HUES6 (cell line): ENCODE measurements at regions not wholly inside any gene's neighbourhood (a gene's known extent, or its start where the extent isn't known, plus 50 kb on each side); places are given as distances from the start of the nearest gene placed in this dataset.

Experiments used
- H3K27ac ChIP-seq: 2 replicates; pipeline ENCODE4 v1.7.0; 2013; ENCODE audit warnings: low read depth, mild to moderate bottlenecking, low read length, inconsistent platforms
- H3K27me3 ChIP-seq: 2 replicates; pipeline ENCODE4 v1.6.1; 2013; ENCODE audit warnings: low read length; ENCODE audit not compliant: control insufficient read depth, insufficient read depth
- H3K36me3 ChIP-seq: 2 replicates; pipeline ENCODE4 v1.6.1; 2013; ENCODE audit warnings: low read length; ENCODE audit not compliant: control insufficient read depth, insufficient read depth
- H3K4me1 ChIP-seq: 2 replicates; pipeline ENCODE4 v1.6.1; 2013; ENCODE audit warnings: low read length; ENCODE audit not compliant: control insufficient read depth, insufficient read depth
- H3K4me3 ChIP-seq: 2 replicates; pipeline ENCODE4 v1.5.1; 2013; ENCODE audit warnings: low read depth, low read length
- H3K9ac ChIP-seq: one replicate; pipeline ENCODE4 v1.6.1; 2013; ENCODE audit warnings: mild to moderate bottlenecking, low read length
- H3K9me3 ChIP-seq: 2 replicates; pipeline ENCODE4 v1.6.1; 2013; ENCODE audit warnings: low read depth, low read length; ENCODE audit not compliant: control insufficient read depth, insufficient read depth

GRCh38 chr14:98871796-98872195 is 400.2 kb downstream of the BCL11B start:
- no peak overlapping the region for H3K9ac ChIP-seq
- no peaks in the 10 kb centered on the region for H3K36me3 ChIP-seq
- no peak overlapping the region for H3K4me3 ChIP-seq
- H3K9me3 ChIP-seq: no peaks in the 10 kb centered on the region
- H3K4me1 ChIP-seq: no peaks in the 10 kb centered on the region
- H3K27me3 ChIP-seq: no peaks in the 10 kb centered on the region
- no peak overlapping the region for H3K27ac ChIP-seq

- Histone ChIP-seq H3K4me3 (no peak overlapping the region), H3K27me3 (no peaks in the 10 kb centered on the region), H3K36me3 (no peaks in the 10 kb centered on the region), H3K27ac (no peak overlapping the region), H3K9ac (no peak overlapping the region), H3K4me1 (no peaks in the 10 kb centered on the region), H3K9me3 (no peaks in the 10 kb centered on the region; the same call in 1 of the 2 replicates)
Observed at GRCh38 chr14:98877065-98877464, 394.9 kb downstream of the BCL11B start.

GRCh38 chr14:98878282-98878681 is 393.7 kb downstream of the BCL11B start:
- H3K9ac ChIP-seq: no peak overlapping the region
- H3K27me3 ChIP-seq: no peaks in the 10 kb centered on the region
- H3K27ac ChIP-seq: no peak overlapping the region
- H3K4me1 ChIP-seq: no peaks in the 10 kb centered on the region
- no peaks in the 10 kb centered on the region for H3K36me3 ChIP-seq
- H3K9me3 ChIP-seq: no peaks in the 10 kb centered on the region; the same call in 1 of the 2 replicates
- no peak overlapping the region for H3K4me3 ChIP-seq

GRCh38 chr14:98886982-98887381 is 385.0 kb downstream of the BCL11B start:
- peaks cover 5% of the 10 kb centered on the region; the same call in 1 of the 2 replicates for H3K4me1 ChIP-seq
- no peak overlapping the region for H3K4me3 ChIP-seq
- peaks cover 6% of the 10 kb centered on the region for H3K9me3 ChIP-seq
- H3K27me3 ChIP-seq: no peaks in the 10 kb centered on the region
- no peak overlapping the region for H3K9ac ChIP-seq
- no peaks in the 10 kb centered on the region for H3K36me3 ChIP-seq
- H3K27ac ChIP-seq: no peak overlapping the region

- no peak overlapping the region for H3K27ac ChIP-seq
- H3K9ac ChIP-seq: no peak overlapping the region
- peaks cover 6% of the 10 kb centered on the region for H3K9me3 ChIP-seq
- H3K4me3 ChIP-seq: no peak overlapping the region
- H3K27me3 ChIP-seq: no peaks in the 10 kb centered on the region
- no peaks in the 10 kb centered on the region for H3K36me3 ChIP-seq
- H3K4me1 ChIP-seq: peaks cover 5% of the 10 kb centered on the region; the same call in 1 of the 2 replicates
Observed at GRCh38 chr14:98888281-98888680, 383.7 kb downstream of the BCL11B start.

GRCh38 chr14:98888927-98889835 is 382.8 kb downstream of the BCL11B start:
- Histone ChIP-seq H3K4me1 (peaks cover 5% of the 10 kb centered on the region; the same call in 1 of the 2 replicates), H3K9ac (no peak overlapping the region), H3K27ac (no peak overlapping the region), H3K9me3 (peaks cover 6% of the 10 kb centered on the region), H3K4me3 (no peak overlapping the region), H3K36me3 (no peaks in the 10 kb centered on the region), H3K27me3 (no peaks in the 10 kb centered on the region)

- no peaks in the 10 kb centered on the region for H3K36me3 ChIP-seq
- no peak overlapping the region for H3K4me3 ChIP-seq
- peaks cover 6% of the 10 kb centered on the region for H3K9me3 ChIP-seq
- no peak overlapping the region for H3K27ac ChIP-seq
- H3K27me3 ChIP-seq: no peaks in the 10 kb centered on the region
- peaks cover 5% of the 10 kb centered on the region; the same call in 1 of the 2 replicates for H3K4me1 ChIP-seq
- no peak overlapping the region for H3K9ac ChIP-seq
Observed at GRCh38 chr14:98889836-98890185, 382.2 kb downstream of the BCL11B start.

- Histone ChIP-seq H3K9ac (no peak overlapping the region), H3K4me3 (no peak overlapping the region), H3K36me3 (no peaks in the 10 kb centered on the region), H3K4me1 (peaks cover 5% of the 10 kb centered on the region; the same call in 1 of the 2 replicates), H3K27ac (no peak overlapping the region), H3K9me3 (peaks cover 6% of the 10 kb centered on the region), H3K27me3 (no peaks in the 10 kb centered on the region)
Observed at GRCh38 chr14:98890556-98891340, 381.2 kb downstream of the BCL11B start.

- no peak overlapping the region for H3K4me3 ChIP-seq
- H3K27ac ChIP-seq: no peak overlapping the region
- peaks cover 10% of the 10 kb centered on the region for H3K9me3 ChIP-seq
- no peaks in the 10 kb centered on the region for H3K27me3 ChIP-seq
- peaks cover 5% of the 10 kb centered on the region; the same call in 1 of the 2 replicates for H3K4me1 ChIP-seq
- H3K36me3 ChIP-seq: no peaks in the 10 kb centered on the region
- H3K9ac ChIP-seq: no peak overlapping the region
Observed at GRCh38 chr14:98893675-98894074, 378.3 kb downstream of the BCL11B start.

GRCh38 chr14:98894600-98894999 is 377.4 kb downstream of the BCL11B start:
- no peak overlapping the region for H3K27ac ChIP-seq
- H3K27me3 ChIP-seq: no peaks in the 10 kb centered on the region
- no peak overlapping the region for H3K9ac ChIP-seq
- peaks cover 5% of the 10 kb centered on the region; the same call in 1 of the 2 replicates for H3K4me1 ChIP-seq
- H3K9me3 ChIP-seq: peaks cover 5% of the 10 kb centered on the region
- H3K36me3 ChIP-seq: no peaks in the 10 kb centered on the region
- no peak overlapping the region for H3K4me3 ChIP-seq

- H3K9ac ChIP-seq: no peak overlapping the region
- H3K9me3 ChIP-seq: peaks cover 4% of the 10 kb centered on the region; the same call in 1 of the 2 replicates
- no peaks in the 10 kb centered on the region for H3K27me3 ChIP-seq
- H3K4me1 ChIP-seq: no peaks in the 10 kb centered on the region
- H3K36me3 ChIP-seq: no peaks in the 10 kb centered on the region
- no peak overlapping the region for H3K4me3 ChIP-seq
- no peak overlapping the region for H3K27ac ChIP-seq
Observed at GRCh38 chr14:98896449-98896848, 375.5 kb downstream of the BCL11B start.
